DOHH2 (cell line): ENCODE measurements at regions not wholly inside any gene's neighbourhood (a gene's known extent, or its start where the extent isn't known, plus 50 kb on each side); places are given as distances from the start of the nearest gene placed in this dataset.

Experiments used
- H3F3A ChIP-seq: fragments of 200-600 bp; sonication (generic), shearing (Covaris generic); 2 replicates; pipeline ENCODE4 v1.6.0; 2016; ENCODE audit warnings: antibody characterized with exemption, mild to moderate bottlenecking; ENCODE audit not compliant: control insufficient read depth, insufficient read depth
- H3K27ac ChIP-seq: fragments of 200-600 bp; sonication (generic); 2 replicates; pipeline ENCODE4 v1.5.1; 2014; ENCODE audit warnings: low read depth, mild to moderate bottlenecking, low read length, moderate library complexity
- H3K27me3 ChIP-seq: fragments of 200-600 bp; sonication (generic); 2 replicates; pipeline ENCODE4 v1.6.1; 2014; ENCODE audit warnings: mild to moderate bottlenecking, low read length, mixed read lengths; ENCODE audit not compliant: control insufficient read depth
- H3K36me3 ChIP-seq: fragments of 200-600 bp; sonication (generic); 2 replicates; pipeline ENCODE4 v1.6.1; 2014; ENCODE audit warnings: mild to moderate bottlenecking, low read length, moderate library complexity, mixed read lengths; ENCODE audit not compliant: control insufficient read depth
- H3K4me1 ChIP-seq: fragments of 200-600 bp; sonication (generic); 2 replicates; pipeline ENCODE4 v1.6.1; 2014; ENCODE audit warnings: mild to moderate bottlenecking, low read length, mixed read lengths; ENCODE audit not compliant: control insufficient read depth
- H3K4me2 ChIP-seq: fragments of 200-600 bp; sonication (generic); 2 replicates; pipeline ENCODE4 v1.6.0; 2014; ENCODE audit warnings: mild to moderate bottlenecking, low read length, moderate library complexity
- H3K4me3 ChIP-seq: fragments of 200-600 bp; sonication (generic); 2 replicates; pipeline ENCODE4 v1.5.1; 2014; ENCODE audit warnings: mild to moderate bottlenecking, low read length, mixed read lengths
- H3K79me2 ChIP-seq: fragments of 200-600 bp; sonication (generic); 2 replicates; pipeline ENCODE4 v1.6.1; 2014; ENCODE audit warnings: mild to moderate bottlenecking, low read length, mixed read lengths; ENCODE audit not compliant: control insufficient read depth
- H3K9me2 ChIP-seq: fragments of 200-600 bp; sonication (generic); replicated peaks from 2 replicates; pipeline ENCODE4 v1.6.1; 2014; ENCODE audit warnings: mild to moderate bottlenecking, low read length, mixed read lengths; ENCODE audit not compliant: control insufficient read depth
- H3K9me3 ChIP-seq: fragments of 200-600 bp; sonication (generic); 2 replicates; pipeline ENCODE4 v1.6.1; 2014; ENCODE audit warnings: antibody characterized with exemption, low read length, mixed read lengths; ENCODE audit not compliant: control insufficient read depth, insufficient read depth
- H4K20me1 ChIP-seq: fragments of 200-600 bp; sonication (generic); 2 replicates; pipeline ENCODE4 v1.6.0; 2014; ENCODE audit warnings: low read depth, mild to moderate bottlenecking, antibody characterized with exemption, low read length, moderate library complexity; ENCODE audit not compliant: control insufficient read depth, insufficient read depth
- EZH2phosphoT487 ChIP-seq: fragments of 200-600 bp; sonication (generic); IDR thresholded peaks from 2 replicates; pipeline ENCODE4 v1.6.1; 2017; ENCODE audit warnings: borderline replicate concordance, mild to moderate bottlenecking, antibody characterized with exemption, low read length, moderate library complexity, mixed read lengths
- TF ChIP-seq, protein P1 (sequence below): fragments of 200-600 bp; sonication (generic); IDR thresholded peaks from one replicate; pipeline ENCODE4 v1.5.1; 2014; ENCODE audit warnings: antibody characterized with exemption, mild to moderate bottlenecking, low read depth, low read length; ENCODE audit not compliant: poor library complexity, severe bottlenecking

DNA sequence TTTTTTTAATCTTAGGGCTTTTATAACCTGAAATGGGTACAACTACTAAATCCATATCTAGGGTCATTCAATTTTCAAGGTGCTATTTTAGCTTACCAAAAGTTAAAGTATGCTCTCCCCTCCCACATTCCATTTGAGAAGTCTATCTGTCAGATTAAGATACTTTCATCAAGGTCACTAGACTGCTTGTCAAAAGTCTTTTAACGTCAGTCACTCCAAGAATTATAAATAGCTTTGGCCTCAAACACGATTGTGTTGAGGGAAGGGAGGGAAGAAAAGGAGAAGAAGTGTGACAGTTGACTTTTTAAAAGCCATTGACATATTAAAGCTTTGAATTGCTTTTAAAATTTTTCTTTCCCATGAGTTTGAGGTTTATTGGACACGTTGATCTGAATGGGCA, 175.8 kb downstream of the PTGER3 start:
- Histone ChIP-seq H3K4me1 (no peaks in the 10 kb centered on the region), H3K36me3 (no peaks in the 10 kb centered on the region), H4K20me1 (no peaks in the 10 kb centered on the region), H3K4me3 (no peak overlapping the region), H3K9me2 (no peaks in the 10 kb centered on the region), H3K4me2 (no peak overlapping the region), H3K27ac (no peak overlapping the region), H3F3A (no peaks in the 10 kb centered on the region), H3K79me2 (no peaks in the 10 kb centered on the region), H3K27me3 (no peaks in the 10 kb centered on the region), H3K9me3 (no peaks in the 10 kb centered on the region)
- TF ChIP-seq EZH2phosphoT487 = no peak
- TF ChIP-seq, protein P1, sequence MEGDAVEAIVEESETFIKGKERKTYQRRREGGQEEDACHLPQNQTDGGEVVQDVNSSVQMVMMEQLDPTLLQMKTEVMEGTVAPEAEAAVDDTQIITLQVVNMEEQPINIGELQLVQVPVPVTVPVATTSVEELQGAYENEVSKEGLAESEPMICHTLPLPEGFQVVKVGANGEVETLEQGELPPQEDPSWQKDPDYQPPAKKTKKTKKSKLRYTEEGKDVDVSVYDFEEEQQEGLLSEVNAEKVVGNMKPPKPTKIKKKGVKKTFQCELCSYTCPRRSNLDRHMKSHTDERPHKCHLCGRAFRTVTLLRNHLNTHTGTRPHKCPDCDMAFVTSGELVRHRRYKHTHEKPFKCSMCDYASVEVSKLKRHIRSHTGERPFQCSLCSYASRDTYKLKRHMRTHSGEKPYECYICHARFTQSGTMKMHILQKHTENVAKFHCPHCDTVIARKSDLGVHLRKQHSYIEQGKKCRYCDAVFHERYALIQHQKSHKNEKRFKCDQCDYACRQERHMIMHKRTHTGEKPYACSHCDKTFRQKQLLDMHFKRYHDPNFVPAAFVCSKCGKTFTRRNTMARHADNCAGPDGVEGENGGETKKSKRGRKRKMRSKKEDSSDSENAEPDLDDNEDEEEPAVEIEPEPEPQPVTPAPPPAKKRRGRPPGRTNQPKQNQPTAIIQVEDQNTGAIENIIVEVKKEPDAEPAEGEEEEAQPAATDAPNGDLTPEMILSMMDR = no peak

DNA sequence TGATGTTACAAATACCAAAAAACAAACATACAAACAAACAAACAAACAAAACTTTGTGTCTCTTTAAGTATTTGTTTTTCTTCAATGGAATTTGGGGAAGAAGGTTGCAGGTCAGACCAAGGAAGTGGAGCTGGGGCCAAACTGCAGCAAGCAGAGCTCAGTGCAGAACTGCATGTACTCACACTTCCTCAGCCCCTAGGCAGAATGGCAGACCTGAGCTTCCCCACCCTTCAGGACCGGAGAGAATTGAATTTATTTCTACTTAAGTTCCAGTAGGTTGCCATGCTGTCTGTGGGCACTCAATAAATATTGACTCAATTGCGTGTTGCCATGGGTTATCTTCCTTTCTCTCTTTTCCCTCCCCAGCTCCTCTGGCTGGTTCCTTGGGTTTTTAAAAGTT, 173.6 kb downstream of the PTGER3 start:
- no peak overlapping the region for H3K4me3 ChIP-seq
- H3K27me3 ChIP-seq = no peaks in the 10 kb centered on the region
- no peak for TF ChIP-seq EZH2phosphoT487
- TF ChIP-seq, protein P1 = no peak
- H3K9me3 ChIP-seq = no peaks in the 10 kb centered on the region
- H4K20me1 ChIP-seq = no peaks in the 10 kb centered on the region
- H3K36me3 ChIP-seq = no peaks in the 10 kb centered on the region
- no peaks in the 10 kb centered on the region for H3K4me1 ChIP-seq
- H3K4me2 ChIP-seq = no peak overlapping the region
- H3K79me2 ChIP-seq = no peaks in the 10 kb centered on the region
- no peak overlapping the region for H3K27ac ChIP-seq
- H3F3A ChIP-seq = no peaks in the 10 kb centered on the region
- no peaks in the 10 kb centered on the region for H3K9me2 ChIP-seq

DNA sequence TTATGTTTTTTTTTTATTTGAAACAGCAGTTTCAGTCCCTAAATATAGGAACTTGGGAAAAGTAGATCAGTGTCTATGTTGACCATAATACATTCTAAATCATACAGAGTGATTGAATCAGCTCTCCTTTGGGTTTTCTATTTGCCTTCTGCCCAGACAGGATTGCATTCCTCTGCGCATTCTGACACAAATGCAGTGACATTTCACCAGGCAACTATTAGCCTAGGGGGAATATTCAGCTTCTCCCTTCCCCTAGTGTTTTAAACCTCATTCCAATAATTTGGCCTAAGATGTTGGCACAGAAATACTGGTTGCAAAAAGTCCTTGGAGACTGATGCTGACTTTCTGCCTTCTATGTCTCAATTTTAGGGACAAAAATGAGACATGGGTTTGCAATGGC, 172.8 kb downstream of the PTGER3 start:
- Histone ChIP-seq H3K4me2 (no peak overlapping the region), H3K27ac (no peak overlapping the region), H4K20me1 (no peaks in the 10 kb centered on the region), H3K9me3 (no peaks in the 10 kb centered on the region), H3K36me3 (no peaks in the 10 kb centered on the region), H3K4me3 (no peak overlapping the region), H3K27me3 (no peaks in the 10 kb centered on the region), H3K9me2 (no peaks in the 10 kb centered on the region), H3K4me1 (no peaks in the 10 kb centered on the region), H3K79me2 (no peaks in the 10 kb centered on the region), H3F3A (no peaks in the 10 kb centered on the region)
- no peak for TF ChIP-seq EZH2phosphoT487
- TF ChIP-seq, protein P1 = no peak

DNA sequence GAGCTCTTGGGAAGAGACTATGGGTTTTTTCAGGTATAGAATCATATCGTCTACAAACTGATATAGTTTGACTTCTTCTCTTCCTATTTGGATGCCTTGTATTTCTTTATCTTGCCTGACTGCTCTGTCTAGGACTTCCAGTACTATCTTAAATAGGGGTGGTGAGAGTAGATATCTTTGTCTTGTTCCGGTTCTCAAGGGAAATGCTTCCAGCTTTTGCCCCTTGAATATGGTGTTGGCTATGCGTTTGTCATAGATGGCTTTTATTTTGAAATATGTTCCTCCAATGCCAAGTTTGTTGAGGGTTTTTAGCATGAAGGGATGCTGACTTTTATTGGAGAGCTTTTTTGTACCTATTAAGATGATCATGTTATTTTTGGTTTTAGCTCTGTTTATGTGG, 170.3 kb downstream of the PTGER3 start:
- Histone ChIP-seq H3K4me3 (no peak overlapping the region), H4K20me1 (no peaks in the 10 kb centered on the region), H3F3A (no peaks in the 10 kb centered on the region), H3K4me1 (no peaks in the 10 kb centered on the region), H3K36me3 (no peaks in the 10 kb centered on the region), H3K4me2 (no peak overlapping the region), H3K27me3 (no peaks in the 10 kb centered on the region), H3K9me2 (no peaks in the 10 kb centered on the region), H3K27ac (no peak overlapping the region), H3K79me2 (no peaks in the 10 kb centered on the region), H3K9me3 (no peaks in the 10 kb centered on the region)
- TF ChIP-seq, protein P1 = no peak
- TF ChIP-seq EZH2phosphoT487 = no peak
